ENCODE measurements at regions not wholly inside any gene's neighbourhood (a gene's known extent, or its start where the extent isn't known, plus 50 kb on each side); places are given as distances from the start of the nearest gene placed in this dataset.

DNA sequence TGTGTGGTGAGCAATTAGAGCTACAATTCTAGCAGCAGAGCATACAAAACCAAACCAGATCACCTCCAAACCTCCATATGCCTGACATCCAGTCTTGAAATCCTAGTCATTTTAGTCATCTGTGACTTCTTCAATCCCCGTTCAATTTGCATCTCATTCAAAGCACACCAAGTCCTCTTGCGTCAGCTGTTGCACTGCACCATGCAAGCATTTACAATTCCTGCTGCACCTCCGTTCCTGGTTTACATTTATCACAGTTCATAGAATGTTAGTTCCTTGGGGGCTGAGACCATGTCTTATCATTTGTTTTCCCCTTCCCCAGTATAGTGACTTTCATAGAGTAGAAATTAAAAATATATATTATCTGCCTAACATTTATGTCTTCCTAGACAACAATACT lies 116.9 kb downstream of the BDH1 start:
- Histone ChIP-seq H3K9me2 (replicated peaks; ENCODE audit: control insufficient read depth, low read length) (no peaks in the 10 kb centered on the region), H3F3A (ENCODE audit: control insufficient read depth, insufficient read depth) (no peaks in the 10 kb centered on the region)

GRCh38 chr3:197435426-197435825 lies 120.3 kb downstream of the BDH1 start:
- Histone ChIP-seq H3K9me2 (replicated peaks; ENCODE audit: control insufficient read depth, low read length) (no peaks in the 10 kb centered on the region), H3K27ac (ENCODE audit: low read depth, low read length) (no peak overlapping the region), H3K4me2 (ENCODE audit: low read length) (no peak overlapping the region)

More for the DNA sequence above, 116.9 kb downstream of the BDH1 start:
- Histone ChIP-seq H3K4me3 (ENCODE audit: low read length) (no peak overlapping the region), H3K4me1 (ENCODE audit: control insufficient read depth, low read length) (no peaks in the 10 kb centered on the region), H3K4me2 (ENCODE audit: low read length) (no peak overlapping the region), H3K79me2 (ENCODE audit: control insufficient read depth, low read length) (no peaks in the 10 kb centered on the region), H4K20me1 (ENCODE audit: control insufficient read depth, insufficient read depth, low read depth, low read length) (no peaks in the 10 kb centered on the region), H3K36me3 (ENCODE audit: control insufficient read depth, low read length) (no peaks in the 10 kb centered on the region), H3K27ac (ENCODE audit: low read depth, low read length) (no peak overlapping the region), H3K27me3 (ENCODE audit: control insufficient read depth, low read length) (peaks cover 8% of the 10 kb centered on the region; the same call in 1 of the 2 replicates), H3K9me3 (ENCODE audit: control insufficient read depth, insufficient read depth, low read length) (no peaks in the 10 kb centered on the region)
- TF ChIP-seq EZH2phosphoT487 (IDR thresholded peaks at IDR 0.05; ENCODE audit: borderline replicate concordance, low read length): no peak
- TF ChIP-seq, protein P1, sequence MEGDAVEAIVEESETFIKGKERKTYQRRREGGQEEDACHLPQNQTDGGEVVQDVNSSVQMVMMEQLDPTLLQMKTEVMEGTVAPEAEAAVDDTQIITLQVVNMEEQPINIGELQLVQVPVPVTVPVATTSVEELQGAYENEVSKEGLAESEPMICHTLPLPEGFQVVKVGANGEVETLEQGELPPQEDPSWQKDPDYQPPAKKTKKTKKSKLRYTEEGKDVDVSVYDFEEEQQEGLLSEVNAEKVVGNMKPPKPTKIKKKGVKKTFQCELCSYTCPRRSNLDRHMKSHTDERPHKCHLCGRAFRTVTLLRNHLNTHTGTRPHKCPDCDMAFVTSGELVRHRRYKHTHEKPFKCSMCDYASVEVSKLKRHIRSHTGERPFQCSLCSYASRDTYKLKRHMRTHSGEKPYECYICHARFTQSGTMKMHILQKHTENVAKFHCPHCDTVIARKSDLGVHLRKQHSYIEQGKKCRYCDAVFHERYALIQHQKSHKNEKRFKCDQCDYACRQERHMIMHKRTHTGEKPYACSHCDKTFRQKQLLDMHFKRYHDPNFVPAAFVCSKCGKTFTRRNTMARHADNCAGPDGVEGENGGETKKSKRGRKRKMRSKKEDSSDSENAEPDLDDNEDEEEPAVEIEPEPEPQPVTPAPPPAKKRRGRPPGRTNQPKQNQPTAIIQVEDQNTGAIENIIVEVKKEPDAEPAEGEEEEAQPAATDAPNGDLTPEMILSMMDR (IDR thresholded peaks at IDR 0.05; ENCODE audit: low read depth, low read length, poor library complexity, severe bottlenecking): no peak

GRCh38 chr3:197434830-197435229 lies 120.9 kb downstream of the BDH1 start:
- no peaks in the 10 kb centered on the region for H3K36me3 ChIP-seq (ENCODE audit: control insufficient read depth, low read length)
- H3K27ac ChIP-seq (ENCODE audit: low read depth, low read length): no peak overlapping the region
- H3F3A ChIP-seq (ENCODE audit: control insufficient read depth, insufficient read depth): no peaks in the 10 kb centered on the region
- H3K9me3 ChIP-seq (ENCODE audit: control insufficient read depth, insufficient read depth, low read length): no peaks in the 10 kb centered on the region
- TF ChIP-seq, protein P1 (IDR thresholded peaks at IDR 0.05; ENCODE audit: low read depth, low read length, poor library complexity, severe bottlenecking): no peak
- TF ChIP-seq EZH2phosphoT487 (IDR thresholded peaks at IDR 0.05; ENCODE audit: borderline replicate concordance, low read length): no peak
- H3K4me1 ChIP-seq (ENCODE audit: control insufficient read depth, low read length): no peaks in the 10 kb centered on the region
- no peak overlapping the region for H3K4me3 ChIP-seq (ENCODE audit: low read length)
- H4K20me1 ChIP-seq (ENCODE audit: control insufficient read depth, insufficient read depth, low read depth, low read length): no peaks in the 10 kb centered on the region
- no peak overlapping the region for H3K4me2 ChIP-seq (ENCODE audit: low read length)
- H3K27me3 ChIP-seq (ENCODE audit: control insufficient read depth, low read length): peaks cover 20% of the 10 kb centered on the region
- no peaks in the 10 kb centered on the region for H3K79me2 ChIP-seq (ENCODE audit: control insufficient read depth, low read length)
- H3K9me2 ChIP-seq (replicated peaks; ENCODE audit: control insufficient read depth, low read length): no peaks in the 10 kb centered on the region

More at GRCh38 chr3:197435426-197435825, 120.3 kb downstream of the BDH1 start:
- H3K9me3 ChIP-seq (ENCODE audit: control insufficient read depth, insufficient read depth, low read length): no peaks in the 10 kb centered on the region
- H3K4me1 ChIP-seq (ENCODE audit: control insufficient read depth, low read length): no peaks in the 10 kb centered on the region
- no peaks in the 10 kb centered on the region for H4K20me1 ChIP-seq (ENCODE audit: control insufficient read depth, insufficient read depth, low read depth, low read length)
- H3K79me2 ChIP-seq (ENCODE audit: control insufficient read depth, low read length): no peaks in the 10 kb centered on the region
- peaks cover 19% of the 10 kb centered on the region for H3K27me3 ChIP-seq (ENCODE audit: control insufficient read depth, low read length)
- TF ChIP-seq, protein P1 (IDR thresholded peaks at IDR 0.05; ENCODE audit: low read depth, low read length, poor library complexity, severe bottlenecking): no peak
- TF ChIP-seq EZH2phosphoT487 (IDR thresholded peaks at IDR 0.05; ENCODE audit: borderline replicate concordance, low read length): no peak
- H3K4me3 ChIP-seq (ENCODE audit: low read length): no peak overlapping the region
- H3K36me3 ChIP-seq (ENCODE audit: control insufficient read depth, low read length): no peaks in the 10 kb centered on the region
- no peaks in the 10 kb centered on the region for H3F3A ChIP-seq (ENCODE audit: control insufficient read depth, insufficient read depth)
